CD14-positive monocyte (primary cell): ENCODE measurements at regions not wholly inside any gene's neighbourhood (a gene's known extent, or its start where the extent isn't known, plus 50 kb on each side); places are given as distances from the start of the nearest gene placed in this dataset.

ENCODE experiments used
- DNase-seq, 3 donors: peaks; one replicate each; pipeline ENCODE4 v3.0.0-alpha.2; 2011 to 2022
- H2AFZ ChIP-seq: 2 replicates; pipeline ENCODE4 v1.6.0; 2012; ENCODE audit warnings: mild to moderate bottlenecking, low read depth, low read length, inconsistent platforms; ENCODE audit not compliant: insufficient read depth, poor library complexity, severe bottlenecking
- H3K27ac ChIP-seq, 2 donors: 1 replicate in 1 of 2; 2 replicates in 1 of 2; pipeline ENCODE4 v1.5.1; 2012 to 2013; ENCODE audit warnings: low read length in 2 of 2, control low read depth in 1 of 2, inconsistent platforms in 1 of 2, low read depth in 1 of 2, mild to moderate bottlenecking in 1 of 2
- H3K27me3 ChIP-seq, 2 donors: one replicate each; pipeline versions ENCODE4 v1.6.0 to v1.6.1; 2011 to 2013; ENCODE audit warnings: low read length in 2 of 2; ENCODE audit not compliant: control insufficient read depth in 2 of 2, insufficient read depth in 2 of 2
- H3K36me3 ChIP-seq, 2 donors: replicated peaks in 1 of 2; 1 replicate in 1 of 2; 2 replicates in 1 of 2; pipeline versions ENCODE4 v1.5.1 to v1.6.1; 2012 to 2013; ENCODE audit warnings: low read length in 2 of 2, control low read depth in 1 of 2, inconsistent platforms in 1 of 2, mild to moderate bottlenecking in 1 of 2; ENCODE audit not compliant: insufficient read depth in 2 of 2, control insufficient read depth in 1 of 2
- H3K4me1 ChIP-seq, 2 donors: 1 replicate in 1 of 2; 2 replicates in 1 of 2; pipeline versions ENCODE4 v1.5.1 to v1.6.1; 2012 to 2013; ENCODE audit warnings: low read length in 2 of 2, control low read depth in 1 of 2, inconsistent platforms in 1 of 2, mild to moderate bottlenecking in 1 of 2, moderate library complexity in 1 of 2; ENCODE audit not compliant: insufficient read depth in 2 of 2, control insufficient read depth in 1 of 2
- H3K4me2 ChIP-seq: replicated peaks from 2 replicates; pipeline ENCODE3; 2012; ENCODE audit warnings: low read length, moderate library complexity, mild to moderate bottlenecking; ENCODE audit not compliant: poor library complexity, severe bottlenecking; ENCODE audit errors: extremely low read depth
- H3K4me3 ChIP-seq, 3 experiments: fragments of 200-600 bp in 1 of 3; sonication (generic) in 1 of 3; replicated peaks in 1 of 3; 1 replicate in 2 of 3; 2 replicates in 1 of 3; pipeline ENCODE4 v1.5.1; 2011 to 2013; ENCODE audit warnings: low read length in 3 of 3, mild to moderate bottlenecking in 3 of 3, control low read depth in 2 of 3, low read depth in 2 of 3, inconsistent platforms in 1 of 3, moderate library complexity in 1 of 3
- H3K79me2 ChIP-seq: 2 replicates; pipeline ENCODE4 v1.6.0; 2012; ENCODE audit warnings: mild to moderate bottlenecking, control low read depth, inconsistent platforms, low read length, moderate library complexity; ENCODE audit not compliant: insufficient read depth
- H3K9ac ChIP-seq: 2 replicates; pipeline ENCODE4 v1.6.0; 2017; ENCODE audit warnings: low read length, mild to moderate bottlenecking; ENCODE audit not compliant: insufficient read depth, poor library complexity, severe bottlenecking
- H3K9me3 ChIP-seq, 2 donors: replicated peaks in 1 of 2; 1 replicate in 1 of 2; 2 replicates in 1 of 2; pipeline versions ENCODE4 v1.5.1 to v1.6.1; 2012 to 2013; ENCODE audit warnings: low read length in 2 of 2, control low read depth in 1 of 2; ENCODE audit not compliant: control insufficient read depth in 1 of 2, insufficient read depth in 1 of 2
- H4K20me1 ChIP-seq: 2 replicates; pipeline ENCODE4 v1.6.0; 2012; ENCODE audit warnings: mild to moderate bottlenecking, low read length, control low read depth, moderate library complexity; ENCODE audit not compliant: insufficient read depth
- H3K27ac Mint-ChIP-seq, 7 donors: one replicate each; pipeline ENCODE4 v1.8.0; 2020; ENCODE audit warnings: mild to moderate bottlenecking in 7 of 7, mixed read lengths in 7 of 7, moderate library complexity in 6 of 7, inconsistent platforms in 2 of 7
- H3K27me3 Mint-ChIP-seq, 3 donors: one replicate each; pipeline ENCODE4 v1.8.0; 2021 to 2022; ENCODE audit warnings: low read depth in 3 of 3, mild to moderate bottlenecking in 3 of 3, mixed read lengths in 3 of 3, moderate library complexity in 3 of 3, inconsistent platforms in 1 of 3
- H3K36me3 Mint-ChIP-seq, 2 donors: one replicate each; pipeline ENCODE4 v1.8.0; 2020; ENCODE audit warnings: mixed read lengths in 2 of 2, inconsistent platforms in 1 of 2, mild to moderate bottlenecking in 1 of 2
- H3K4me1 Mint-ChIP-seq: one replicate; pipeline ENCODE4 v1.8.0; 2020; ENCODE audit warnings: mild to moderate bottlenecking, mixed read lengths
- H3K4me3 Mint-ChIP-seq, 2 donors: one replicate each; pipeline ENCODE4 v1.8.0; 2020; ENCODE audit warnings: mild to moderate bottlenecking in 2 of 2, mixed read lengths in 2 of 2, moderate library complexity in 1 of 2
- H3K9me3 Mint-ChIP-seq, 7 donors: one replicate each; pipeline ENCODE4 v1.8.0; 2020 to 2022; ENCODE audit warnings: mixed read lengths in 7 of 7, mild to moderate bottlenecking in 6 of 7, moderate library complexity in 6 of 7, inconsistent platforms in 2 of 7
- CTCF ChIP-seq: fragments of 200-600 bp; IDR thresholded peaks from one replicate; pipeline ENCODE4 v1.8.0; 2022; ENCODE audit warnings: antibody characterized with exemption, mild to moderate bottlenecking
- WGBS: methylation state at CpG from one replicate; pipeline ENCODE4 v1.1.5; 2013; ENCODE audit warnings: missing lambda C conversion rate; ENCODE audit not compliant: insufficient coverage; 5-methylcytosine and 5-hydroxymethylcytosine counted together
- intact Hi-C, 2 donors: fragments of 100-400 bp; cut with micrococcal nuclease; formaldehyde crosslinking; loops; one replicate each; pipeline versions ENCODE4 v1.15.0 to v1.15.1; 2023

- Histone ChIP-seq H3K9me3 (peaks cover 3 to 5% of the 10 kb centered on the region in 2 donors), H3K9ac (no peak overlapping the region), H3K4me3 (no peak overlapping the region), H3K79me2 (no peaks in the 10 kb centered on the region), H4K20me1 (no peaks in the 10 kb centered on the region), H3K4me2 (no peak overlapping the region), H3K27ac (no peak overlapping the region), H3K4me1 (no peaks in the 10 kb centered on the region), H3K27me3 (no peaks in the 10 kb centered on the region), H2AFZ (no peak overlapping the region), H3K36me3 (no peaks in the 10 kb centered on the region)
- peaks cover 0 to 1% (median 0%) of the 10 kb centered on the region in 3 donors for H3K27me3 Mint-ChIP-seq
- H3K4me1 Mint-ChIP-seq: no peaks in the 10 kb centered on the region
- intact Hi-C loops: no loop called here
- H3K27ac Mint-ChIP-seq: no peak overlapping the region
- H3K36me3 Mint-ChIP-seq: no peaks in the 10 kb centered on the region
- no peak overlapping the region for H3K4me3 Mint-ChIP-seq
- H3K9me3 Mint-ChIP-seq: peaks cover 1 to 8% (median 3%) of the 10 kb centered on the region in 7 donors
- DNase-seq: no peak
- 67% methylated on average over 1 of the region's 3 CpGs for WGBS
- TF ChIP-seq CTCF: no peak
Measured at GRCh38 chr13:105334211-105334610, 1201.3 kb downstream of the EFNB2 start.

GRCh38 chr13:105333416-105333815 is 1202.0 kb downstream of the EFNB2 start:
- no peak overlapping the region for H3K4me3 Mint-ChIP-seq
- no peak overlapping the region for H3K27ac Mint-ChIP-seq
- Histone ChIP-seq H3K27me3 (no peaks in the 10 kb centered on the region), H3K4me1 (no peaks in the 10 kb centered on the region), H3K4me2 (no peak overlapping the region), H3K9ac (no peak overlapping the region), H3K9me3 (peaks cover 3 to 5% of the 10 kb centered on the region in 2 donors), H4K20me1 (no peaks in the 10 kb centered on the region), H3K36me3 (no peaks in the 10 kb centered on the region), H2AFZ (no peak overlapping the region), H3K27ac (no peak overlapping the region), H3K79me2 (no peaks in the 10 kb centered on the region), H3K4me3 (no peak overlapping the region)
- TF ChIP-seq CTCF: no peak
- no peaks in the 10 kb centered on the region for H3K36me3 Mint-ChIP-seq
- intact Hi-C loops: no loop called here
- peaks cover 0 to 1% (median 0%) of the 10 kb centered on the region in 3 donors for H3K27me3 Mint-ChIP-seq
- DNase-seq: no peak
- peaks cover 2 to 8% (median 3%) of the 10 kb centered on the region in 7 donors for H3K9me3 Mint-ChIP-seq
- 100% methylated on average over 2 of the region's 5 CpGs for WGBS
- H3K4me1 Mint-ChIP-seq: no peaks in the 10 kb centered on the region
